B cell (primary cell): ENCODE measurements at regions not wholly inside any gene's neighbourhood (a gene's known extent, or its start where the extent isn't known, plus 50 kb on each side); places are given as distances from the start of the nearest gene placed in this dataset.

Experiments
- CTCF ChIP-seq: fragments of 200-600 bp; IDR thresholded peaks from one replicate; pipeline ENCODE4 v1.8.0; 2022; ENCODE audit warnings: antibody characterized with exemption, mild to moderate bottlenecking
- EZH2 ChIP-seq: IDR thresholded peaks from 2 replicates; pipeline ENCODE4 v1.6.1; 2012; ENCODE audit warnings: borderline replicate concordance, low read depth, mild to moderate bottlenecking, moderate library complexity, low read length; ENCODE audit not compliant: insufficient read depth, poor library complexity, severe bottlenecking

GRCh38 chr4:79678472-79679202 is 270.6 kb upstream of the GK2 start:
- no peak for TF ChIP-seq CTCF
- no peak for TF ChIP-seq EZH2
